NCI-H2081 treated with DMSO at 0.1 percent for 48 hours (cell line): ENCODE measurements at regions not wholly inside any gene's neighbourhood (a gene's known extent, or its start where the extent isn't known, plus 50 kb on each side); places are given as distances from the start of the nearest gene placed in this dataset.
"Not testable (repeated sequence)": the region's sequence is repeated elsewhere in the genome, so short reads cannot be mapped to it uniquely, and the experiment has no call there.

Source experiments
- DNase-seq: peaks from one replicate; lab custom pipeline; 2025; lab: John Stamatoyannopoulos, UW

DNA sequence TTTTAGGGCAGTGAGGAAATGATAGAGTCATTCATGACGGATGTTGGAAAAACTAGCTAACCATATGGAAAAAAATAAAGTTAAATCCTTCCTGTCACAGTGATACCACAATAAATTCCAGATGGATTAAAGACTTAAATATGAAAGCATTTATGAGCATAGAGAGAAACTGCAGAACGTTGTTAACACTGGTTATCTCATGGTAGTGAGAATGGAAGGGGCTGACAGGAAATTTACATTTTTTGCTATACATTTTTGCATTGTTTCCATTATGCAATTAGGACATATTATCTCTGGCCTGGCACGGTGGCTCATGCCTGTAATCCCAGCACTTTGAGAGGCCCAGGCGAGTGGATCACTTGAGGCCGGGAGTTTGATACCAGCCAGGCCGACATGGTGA lies 130.5 kb upstream of the VOPP1 start:
- not testable (repeated sequence) for DNase-seq

DNA sequence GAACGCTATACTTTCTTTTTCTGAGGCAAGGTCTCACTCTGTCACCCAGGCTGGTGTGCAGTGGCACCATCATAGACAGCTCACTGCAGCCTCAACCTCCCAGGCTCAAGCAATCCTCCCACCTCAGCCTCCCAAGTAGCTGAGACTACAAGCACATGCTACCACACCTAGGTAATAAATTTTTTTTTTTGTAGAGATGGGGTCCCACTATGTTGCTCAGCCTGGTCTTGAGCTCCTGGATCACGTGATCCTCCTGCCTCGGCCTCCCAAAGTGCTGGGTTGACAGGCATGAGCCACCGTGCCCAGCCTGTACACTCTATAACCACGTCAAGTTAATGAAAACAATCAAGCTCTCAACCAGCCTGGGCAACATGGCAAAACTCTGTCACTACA lies 127.1 kb upstream of the VOPP1 start:
- not testable (repeated sequence) for DNase-seq

DNA sequence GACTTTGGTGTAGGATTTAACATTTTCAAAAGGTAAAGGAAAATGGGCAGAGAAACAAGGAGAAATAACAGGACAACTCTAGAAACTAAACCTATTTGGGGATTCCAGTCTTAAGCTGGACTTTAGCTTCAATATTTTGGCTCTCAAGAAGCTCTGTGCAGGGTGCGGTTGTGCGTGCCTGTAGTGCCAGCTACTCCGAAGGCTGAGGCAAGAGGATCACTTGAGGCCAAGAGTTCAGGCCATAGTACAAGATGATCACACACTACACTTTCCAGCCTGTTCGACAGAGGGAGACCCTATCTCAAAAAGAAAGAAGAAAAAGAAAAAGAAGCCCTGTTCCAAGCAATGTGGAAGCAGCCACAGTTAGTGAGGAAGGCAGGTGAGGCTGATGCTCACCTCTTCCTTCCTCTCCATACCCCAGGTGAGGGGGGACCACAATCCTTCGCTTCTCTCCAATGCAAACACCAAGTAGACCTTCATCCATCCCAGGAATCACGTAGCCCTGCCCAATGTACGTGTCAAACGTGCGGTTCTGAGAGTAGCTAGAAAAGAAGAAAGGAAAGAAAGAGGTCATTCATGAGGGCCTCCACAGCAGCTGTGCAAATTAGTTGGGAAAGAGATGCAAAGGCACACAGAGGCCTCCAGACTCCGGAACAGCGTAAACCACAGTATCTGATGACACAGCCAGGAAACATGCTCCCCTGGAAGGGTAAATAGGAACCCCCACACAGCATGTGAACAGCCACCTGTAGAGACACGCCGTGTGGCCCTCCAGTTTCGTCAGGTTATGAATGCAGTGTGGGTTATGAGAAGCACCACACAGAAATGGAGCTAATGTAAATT lies 126.5 kb upstream of the VOPP1 start:
- not testable (repeated sequence) for DNase-seq

DNA sequence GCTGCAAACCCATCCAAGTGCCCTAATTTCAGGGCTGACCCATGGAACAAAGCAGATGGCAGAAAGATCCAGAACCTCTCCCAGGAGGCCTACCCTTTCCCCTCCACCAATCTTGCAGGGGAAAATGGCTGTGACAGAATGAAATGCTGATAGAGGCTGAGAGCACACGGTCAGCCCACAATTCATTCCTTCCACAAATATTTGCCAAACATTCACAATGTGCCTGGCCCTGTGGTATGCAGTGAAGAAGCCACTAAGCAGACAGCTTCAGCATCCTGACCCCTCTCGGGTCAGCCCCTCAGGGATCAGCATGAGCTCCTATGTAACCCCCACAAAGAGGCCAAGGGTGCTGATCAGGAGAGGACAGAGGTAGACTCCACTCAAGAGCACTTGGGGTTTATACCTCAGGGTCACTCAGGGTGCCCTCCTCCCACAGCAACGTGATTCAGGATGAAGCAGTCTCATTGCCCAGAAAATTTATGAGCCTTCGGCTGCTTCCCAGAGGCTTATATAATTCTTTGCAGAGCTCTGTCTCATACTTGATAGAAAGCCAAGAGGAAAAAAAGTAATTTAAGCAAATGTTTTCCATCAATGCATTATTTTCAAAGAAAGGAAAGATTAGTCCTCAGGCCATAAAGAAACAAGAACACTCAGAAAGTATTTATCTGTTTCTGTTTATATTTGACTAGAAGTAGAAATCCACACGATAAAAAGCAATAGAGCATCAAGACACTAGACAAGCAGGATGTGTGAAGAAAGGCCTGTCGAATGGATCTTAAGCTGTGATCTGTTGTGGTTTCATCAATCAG lies 123.8 kb upstream of the VOPP1 start:
- DNase-seq = not testable (repeated sequence)

DNA sequence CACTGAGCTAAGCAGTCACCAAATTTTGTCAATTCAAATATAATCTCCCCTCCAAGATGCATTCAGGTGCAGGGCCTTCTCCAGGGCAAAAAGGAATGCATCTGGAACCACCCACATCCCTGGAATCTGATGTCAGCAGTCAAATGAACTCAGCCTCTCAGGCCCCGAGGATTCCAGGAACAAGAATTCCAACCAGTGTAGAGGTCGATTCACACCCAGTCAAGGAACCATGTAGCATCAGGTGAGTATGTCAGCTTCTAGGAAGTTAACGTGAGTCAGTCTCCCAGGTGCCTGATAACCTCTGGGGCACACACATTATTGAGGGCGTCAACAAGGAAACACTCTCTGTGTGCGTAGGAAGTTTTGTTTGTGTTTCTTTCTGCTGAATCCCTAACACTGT lies 122.2 kb upstream of the VOPP1 start:
- DNase-seq = not testable (repeated sequence)

DNA sequence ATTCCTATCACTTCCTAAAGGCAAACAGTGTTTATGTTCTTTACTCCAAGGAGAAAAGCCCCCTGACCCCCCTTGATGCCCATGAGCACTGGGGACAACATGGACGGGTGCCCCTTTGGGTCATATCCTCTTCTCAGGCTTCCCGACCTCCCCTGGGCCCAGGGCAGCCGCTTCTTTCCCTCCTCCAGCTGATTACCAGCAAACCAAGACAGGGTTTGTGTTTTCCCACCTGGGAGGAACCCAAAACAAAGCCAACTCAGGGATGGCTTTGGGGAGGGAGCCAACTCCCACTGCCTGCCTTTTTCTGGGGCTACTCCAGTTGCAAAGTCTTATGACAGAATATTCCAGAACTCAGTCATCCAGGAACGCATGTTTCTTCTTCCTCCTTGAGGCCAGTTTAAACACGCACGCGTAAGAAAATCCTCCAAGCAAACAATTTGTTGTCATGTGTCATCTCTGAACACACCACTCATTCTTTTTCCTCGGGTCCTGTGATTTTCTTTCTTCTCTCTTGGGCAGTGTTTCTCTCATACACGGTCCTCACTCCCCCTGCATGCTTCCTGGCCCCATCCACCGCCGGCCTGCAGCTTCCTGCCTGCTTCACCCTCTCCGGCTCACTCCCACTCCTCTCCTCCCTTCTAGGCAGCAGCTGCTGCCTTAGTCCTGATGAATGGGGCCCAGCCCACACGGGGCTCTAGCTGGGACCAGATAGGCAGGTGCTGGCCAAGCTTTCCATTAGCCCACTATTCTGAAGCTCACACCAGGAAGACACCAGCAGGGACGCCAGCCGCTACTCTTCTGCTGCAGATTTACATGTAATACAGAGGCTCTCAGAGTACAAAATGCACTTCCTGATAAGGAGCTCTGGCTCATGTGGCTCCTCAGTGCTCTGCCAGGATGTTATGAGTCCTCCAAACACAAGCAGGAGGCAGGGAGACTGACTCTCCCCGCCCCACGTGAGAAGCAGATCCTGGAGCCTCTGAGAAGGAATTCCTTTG lies 116.7 kb upstream of the VOPP1 start:
- not testable (repeated sequence) for DNase-seq

DNA sequence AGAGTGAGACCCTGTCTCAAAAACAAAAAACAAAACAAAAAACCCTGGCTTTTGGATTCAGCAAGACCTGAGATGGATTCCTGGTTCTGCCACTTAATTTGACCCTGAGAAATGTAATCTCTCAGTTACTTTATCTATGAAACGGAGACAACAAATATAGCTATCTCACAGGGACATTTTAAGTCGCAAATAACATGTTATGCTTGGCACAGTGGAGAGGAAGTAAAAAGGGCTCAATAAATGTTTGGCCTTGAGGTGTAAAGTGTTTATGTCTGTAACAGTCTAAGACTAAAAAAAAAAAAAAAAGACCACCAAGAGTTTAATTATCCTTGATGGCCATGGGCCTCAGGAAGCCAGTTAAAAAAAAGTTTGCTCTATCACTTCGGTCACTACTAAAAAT lies 116.0 kb upstream of the VOPP1 start:
- not testable (repeated sequence) for DNase-seq

DNA sequence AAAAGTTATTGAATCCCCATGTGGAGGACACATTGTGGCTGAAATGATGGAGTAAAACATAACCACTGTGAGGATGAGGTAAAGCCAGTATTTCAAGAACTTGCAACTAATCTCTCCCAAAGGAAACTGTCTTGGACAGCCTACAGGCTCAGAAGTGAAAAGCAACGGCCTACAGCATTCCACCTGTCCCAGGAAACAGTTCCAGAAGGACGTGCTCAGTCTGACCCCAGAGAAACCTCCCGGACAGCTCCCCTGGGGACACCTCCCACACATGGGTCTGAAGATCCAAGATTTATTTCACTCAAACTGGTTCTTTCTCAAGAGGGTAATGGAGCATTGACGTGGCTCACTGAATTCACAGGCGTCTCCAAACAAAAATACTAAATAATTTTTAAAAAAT lies 115.0 kb upstream of the VOPP1 start:
- DNase-seq = not testable (repeated sequence)

DNA sequence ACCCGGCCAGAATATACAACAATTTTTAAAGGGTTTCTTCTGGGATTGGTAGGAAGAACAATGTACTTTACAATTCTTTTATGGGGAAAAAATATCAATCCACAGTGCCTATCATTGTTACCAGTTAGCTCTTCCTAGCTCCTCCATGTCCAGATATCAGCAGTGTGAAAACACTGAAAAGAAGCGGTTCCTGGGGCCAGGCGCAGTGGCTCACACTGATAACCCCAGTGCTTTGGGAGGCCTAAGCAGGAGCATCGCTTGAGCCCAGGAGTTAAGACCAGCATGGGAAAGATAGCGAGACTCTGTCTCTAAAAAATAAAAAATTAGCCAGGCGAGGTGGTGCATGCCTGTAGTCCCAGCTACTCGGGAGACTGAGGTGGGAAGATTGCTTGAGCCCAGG lies 114.5 kb upstream of the VOPP1 start:
- DNase-seq = not testable (repeated sequence)

DNA sequence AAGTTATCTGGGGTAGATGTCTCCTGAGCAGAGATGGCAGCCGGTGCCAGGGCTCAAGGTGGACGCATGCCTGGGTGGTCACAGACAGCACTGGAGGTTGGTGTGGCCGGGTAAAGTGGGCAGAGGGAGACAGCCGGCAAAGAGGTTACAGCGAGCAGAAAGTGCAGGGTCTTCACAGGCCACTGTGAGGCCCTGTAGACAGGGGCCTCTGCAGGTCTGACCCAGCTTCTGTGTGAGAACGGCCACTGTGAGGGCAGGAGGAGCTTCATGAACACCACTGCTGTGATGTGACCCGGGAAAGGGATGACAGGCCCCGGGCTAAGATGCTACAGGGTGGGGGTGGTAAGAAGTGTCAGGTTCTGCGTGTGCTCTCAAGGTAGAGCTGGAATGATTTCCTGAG lies 111.2 kb upstream of the VOPP1 start:
- DNase-seq = not testable (repeated sequence)

DNA sequence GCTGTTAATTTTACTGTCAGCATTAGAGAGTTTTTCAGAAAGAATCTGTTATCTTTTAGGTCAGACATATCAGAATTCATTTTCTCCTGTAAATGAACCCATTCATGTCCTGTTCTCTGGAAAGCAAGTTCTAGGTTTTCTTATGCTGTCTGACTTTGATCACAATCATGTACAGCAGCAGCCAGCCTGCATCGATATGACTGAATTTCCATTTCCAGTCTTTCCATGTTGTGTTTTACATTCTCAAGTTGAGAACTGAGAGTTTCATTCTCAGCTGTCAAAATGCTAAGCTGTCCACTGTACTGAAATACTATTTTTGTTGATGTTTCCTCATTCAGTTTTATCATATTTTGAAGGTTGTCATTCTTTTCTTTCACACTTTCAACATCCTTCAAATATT lies 103.3 kb upstream of the VOPP1 start:
- DNase-seq = not testable (repeated sequence)

DNA sequence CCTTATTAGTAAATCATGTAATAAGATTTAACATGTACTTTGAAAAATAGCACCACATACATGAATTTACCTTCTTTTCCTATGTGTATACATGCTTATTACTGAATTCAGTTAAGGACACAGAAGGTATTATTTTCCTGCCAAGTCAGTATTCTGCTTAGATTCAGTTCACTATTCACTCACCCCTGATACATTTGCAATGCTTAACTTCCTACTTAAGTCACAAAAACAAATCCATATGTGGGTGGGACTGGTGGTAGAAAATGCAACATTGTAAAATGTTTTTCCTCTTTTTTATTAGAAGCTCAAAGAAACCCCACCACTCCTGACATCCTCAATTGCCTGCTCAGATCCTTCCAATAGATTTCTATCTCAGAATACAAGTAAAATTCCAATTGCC lies 101.2 kb upstream of the VOPP1 start:
- not testable (repeated sequence) for DNase-seq

DNA sequence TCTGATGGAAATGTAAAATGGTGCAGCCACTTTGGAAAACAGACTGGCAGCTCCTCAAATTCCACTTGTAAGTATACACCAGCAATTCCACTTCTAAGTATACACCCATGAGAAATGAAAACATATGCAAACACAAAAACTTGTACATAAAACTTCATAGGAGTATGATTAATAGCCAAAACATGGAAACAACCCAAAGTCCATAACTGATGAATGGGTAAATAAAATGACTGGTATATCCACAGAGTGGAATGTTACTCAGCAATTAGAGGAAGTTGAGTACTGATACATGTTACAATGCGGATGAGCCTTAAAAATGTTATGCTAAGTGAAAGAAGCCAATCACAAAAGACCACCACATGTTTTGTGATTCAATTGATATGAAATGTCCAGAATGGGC lies 99.8 kb upstream of the VOPP1 start:
- DNase-seq = not testable (repeated sequence)

DNA sequence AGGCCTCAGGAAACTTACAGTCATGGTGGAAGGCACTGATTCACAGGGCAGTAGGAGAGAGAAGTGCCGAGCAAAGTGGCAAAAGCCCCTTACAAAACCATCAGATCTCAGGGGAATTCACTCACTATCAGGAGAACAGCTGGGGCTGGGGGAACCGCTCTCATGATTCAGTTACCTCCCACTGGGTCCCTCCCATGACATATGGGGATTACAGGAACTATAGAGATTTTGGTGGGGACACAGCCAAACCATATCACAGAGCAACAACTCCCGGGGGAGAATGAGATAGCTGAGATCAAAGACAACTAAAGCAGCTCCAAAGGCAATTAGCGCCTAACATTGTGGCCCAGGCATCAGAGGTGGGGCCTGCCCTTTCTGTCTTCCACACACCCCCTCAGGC lies 85.4 kb upstream of the VOPP1 start:
- no peak for DNase-seq

DNA sequence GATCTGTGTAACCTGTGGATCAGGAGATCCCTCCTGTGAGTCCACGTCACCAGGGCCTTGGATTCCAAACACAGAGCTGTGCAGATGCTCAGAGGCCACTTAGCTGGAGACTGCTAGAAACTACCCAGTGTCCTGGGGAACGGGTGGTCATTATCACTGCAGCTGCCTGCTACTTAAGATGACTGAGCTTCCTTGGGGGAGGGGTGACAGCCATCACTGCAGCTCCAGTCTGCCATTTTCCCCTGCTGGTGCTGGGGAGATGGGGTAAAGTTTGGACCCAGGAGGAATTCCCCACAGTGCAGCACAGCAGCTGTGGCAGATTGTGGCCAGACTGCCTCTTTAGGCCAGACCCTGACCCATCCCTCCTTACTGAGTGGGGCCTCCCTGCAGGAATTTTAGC lies 78.8 kb upstream of the VOPP1 start:
- no peak for DNase-seq

DNA sequence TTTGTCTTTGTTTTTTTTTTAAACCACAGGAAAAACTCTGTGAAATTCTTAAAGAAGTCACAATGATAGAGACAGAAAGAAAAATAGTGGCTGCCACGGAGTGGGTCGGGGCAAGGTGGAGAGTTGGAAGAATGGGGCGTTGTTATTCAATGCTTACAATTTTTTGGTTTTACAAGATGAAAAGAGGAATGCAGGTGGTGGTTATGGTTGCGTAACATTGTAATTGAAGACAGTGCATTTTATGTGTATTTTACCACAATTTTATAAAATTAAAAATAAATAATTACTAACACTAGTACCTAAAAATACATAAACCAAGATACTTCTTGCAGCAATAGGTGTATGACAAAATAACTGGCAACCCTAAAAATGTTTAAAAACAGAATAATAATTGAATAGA lies 76.9 kb upstream of the VOPP1 start:
- no peak for DNase-seq

DNA sequence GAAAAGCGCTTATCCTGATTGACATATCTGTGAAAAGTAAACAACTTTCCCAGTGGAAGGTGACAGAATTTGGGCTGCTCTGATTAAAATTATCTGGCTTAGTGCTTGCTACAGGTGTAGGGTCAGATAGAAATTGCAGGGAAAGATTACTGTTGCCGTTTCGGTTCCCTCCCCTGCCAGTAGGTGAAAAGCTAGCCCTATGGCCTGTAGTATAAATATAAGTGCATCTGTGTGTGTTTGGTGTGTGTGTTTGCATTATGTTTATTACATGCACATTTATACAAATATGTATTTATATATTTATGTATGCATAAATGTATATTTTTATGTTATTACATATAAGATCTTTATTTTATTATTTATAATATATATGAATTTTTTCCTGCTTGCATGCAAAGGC lies 72.3 kb upstream of the VOPP1 start:
- no peak for DNase-seq

DNA sequence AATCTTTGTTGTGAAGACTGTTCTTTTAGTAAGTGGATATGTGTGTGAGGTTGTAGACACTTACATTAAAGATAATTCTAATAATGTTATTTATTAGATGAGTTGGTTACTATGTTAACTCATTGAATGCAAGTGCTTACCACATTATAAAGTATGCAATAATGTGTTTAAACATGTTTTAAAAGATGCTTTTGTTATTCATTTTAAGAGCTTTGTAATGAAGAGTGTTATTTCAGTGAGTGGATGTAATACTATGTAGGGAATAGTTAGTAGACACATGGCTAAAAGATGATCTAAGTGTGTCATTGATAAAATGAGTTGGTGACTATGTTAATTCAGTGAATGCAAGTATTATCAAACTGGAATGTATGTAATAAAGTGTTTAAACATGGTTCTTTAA lies 70.0 kb upstream of the VOPP1 start:
- no peak for DNase-seq

DNA sequence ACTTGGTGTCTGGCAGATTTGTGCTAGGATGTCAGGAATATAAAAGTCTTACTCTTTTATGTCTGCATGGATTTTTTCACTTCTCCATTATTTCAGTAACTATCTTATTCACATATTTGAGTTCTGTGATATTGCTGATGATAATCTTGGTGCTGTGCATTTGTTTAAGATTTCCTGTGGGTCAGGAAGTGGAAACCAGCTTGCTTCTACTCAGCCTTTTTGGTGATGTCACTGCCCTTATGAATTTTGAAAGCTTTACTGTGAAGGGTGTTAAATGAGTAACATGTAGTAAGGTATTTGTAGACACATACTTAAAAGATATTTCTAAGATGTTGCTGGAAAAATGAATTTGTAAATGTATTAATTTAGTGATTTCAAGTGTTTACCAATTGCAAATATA lies 69.5 kb upstream of the VOPP1 start:
- no peak for DNase-seq

DNA sequence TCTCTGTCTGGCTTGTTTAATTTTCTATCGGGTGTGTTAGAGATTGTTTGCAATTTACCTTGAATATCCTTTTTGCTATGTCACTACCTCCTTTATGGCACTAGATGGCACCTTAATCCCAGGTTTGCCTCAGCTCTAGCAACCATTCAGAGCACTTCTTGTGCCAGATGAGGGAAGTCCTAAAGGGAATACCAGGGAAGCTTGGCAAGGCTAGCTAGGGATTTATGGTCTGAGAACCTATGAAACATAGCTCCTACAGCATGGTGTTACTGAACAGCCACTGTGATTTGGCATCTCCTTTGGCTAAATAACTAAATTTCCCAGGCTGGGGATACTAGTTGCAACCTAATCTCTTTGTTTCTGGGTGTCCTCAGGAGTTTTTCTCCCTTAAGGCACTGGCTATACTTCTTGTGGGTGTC lies 69.0 kb upstream of the VOPP1 start:
- peak; percentile 31 for DNase-seq

DNA sequence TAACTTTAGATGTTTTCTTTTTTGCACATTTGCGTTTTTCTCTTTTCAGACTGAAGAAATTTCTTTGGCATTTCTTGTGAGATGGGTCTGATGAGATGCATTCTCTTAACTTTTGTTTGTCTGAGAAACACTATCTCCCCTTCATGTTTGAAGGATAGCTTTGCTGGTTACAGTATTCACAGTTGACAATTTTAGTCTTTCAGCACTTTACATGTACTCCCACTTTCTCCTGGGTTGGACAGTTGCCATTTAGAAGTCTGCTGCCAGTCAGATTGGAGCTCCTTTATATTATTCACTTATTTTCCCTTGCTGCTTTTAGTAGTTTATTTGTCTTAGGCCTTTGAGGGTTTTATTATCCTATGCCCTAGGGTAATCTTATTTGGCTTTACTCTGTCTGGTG lies 67.3 kb upstream of the VOPP1 start:
- no peak for DNase-seq
